HEK293 (cell line): ENCODE measurements at regions not wholly inside any gene's neighbourhood (a gene's known extent, or its start where the extent isn't known, plus 50 kb on each side); places are given as distances from the start of the nearest gene placed in this dataset.

Source experiments
- CTCF ChIA-PET: fragments of 350-600 bp; formaldehyde crosslinking; extraction: SDS; loops from one replicate; lab custom pipeline; 2021; ENCODE audit warnings: antibody characterized with exemption; lab: Yijun Ruan, JAX
- POLR2A ChIA-PET: fragments of 300-600 bp; formaldehyde crosslinking; extraction: SDS; loops from one replicate; lab custom pipeline; 2020; ENCODE audit warnings: antibody characterized with exemption, inconsistent platforms; lab: Yijun Ruan, JAX
- H3K27ac ChIP-seq: fragments of 200-500 bp; sonication (Bioruptor generic); 2 replicates; pipeline ENCODE4 v1.5.1; 2014; ENCODE audit warnings: low read depth, low read length, control low read depth, inconsistent platforms; ENCODE audit errors: extremely low read depth
- H3K36me3 ChIP-seq, 2 experiments: fragments of 200-500 bp in 1 of 2; sonication (Bioruptor generic) in 1 of 2; 1 replicate in 1 of 2; 2 replicates in 1 of 2; pipeline ENCODE4 v1.5.1; 2014 to 2017; ENCODE audit warnings: inconsistent platforms in 2 of 2, low read length in 2 of 2; ENCODE audit not compliant: control insufficient read depth in 2 of 2, insufficient read depth in 1 of 2
- H3K4me1 ChIP-seq: fragments of 200-500 bp; sonication (Bioruptor generic); 2 replicates; pipeline ENCODE4 v1.5.1; 2014; ENCODE audit warnings: mild to moderate bottlenecking, low read length, inconsistent platforms; ENCODE audit not compliant: control insufficient read depth, insufficient read depth
- H3K4me3 ChIP-seq: 2 replicates; pipeline ENCODE4 v1.5.1; 2011; ENCODE audit warnings: low read depth, mild to moderate bottlenecking, control low read depth, low read length, moderate library complexity
- H3K9me3 ChIP-seq: fragments of 200-500 bp; sonication (Bioruptor generic); 2 replicates; pipeline ENCODE4 v1.5.1; 2014; ENCODE audit warnings: low read depth, low read length, inconsistent platforms; ENCODE audit not compliant: control insufficient read depth, insufficient read depth
- IKZF3 ChIP-seq: fragments of 450-650 bp; IDR thresholded peaks from 2 replicates; pipeline ENCODE4 v1.5.0; 2018; ENCODE audit warnings: missing biosample characterization, mild to moderate bottlenecking, missing genetic modification characterization, moderate library complexity
- PRDM2 ChIP-seq: fragments of 450-650 bp; formaldehyde crosslinking; IDR thresholded peaks from 2 replicates; pipeline ENCODE4 v1.5.1; 2016; ENCODE audit warnings: missing biosample characterization, missing genetic modification characterization, borderline replicate concordance
- PRDM4 ChIP-seq: fragments of 450-650 bp; formaldehyde crosslinking; IDR thresholded peaks from 2 replicates; pipeline ENCODE4 v1.5.1; 2017; ENCODE audit warnings: missing biosample characterization, missing genetic modification characterization
- SETDB1 ChIP-seq: IDR thresholded peaks from one replicate; pipeline ENCODE4 v1.6.1; 2017; ENCODE audit warnings: mild to moderate bottlenecking, low read length, moderate library complexity, mixed read lengths; ENCODE audit not compliant: insufficient read length
- SP3 ChIP-seq: fragments of 450-650 bp; formaldehyde crosslinking; IDR thresholded peaks from 2 replicates; pipeline ENCODE4 v1.5.1; 2016; ENCODE audit warnings: missing biosample characterization, missing genetic modification characterization
- SP7 ChIP-seq: fragments of 450-650 bp; formaldehyde crosslinking; IDR thresholded peaks from 2 replicates; pipeline ENCODE4 v1.5.1; 2016; ENCODE audit warnings: missing biosample characterization, missing genetic modification characterization
- TSHZ1 ChIP-seq: fragments of 450-650 bp; formaldehyde crosslinking; IDR thresholded peaks from 2 replicates; pipeline ENCODE4 v1.5.1; 2016; ENCODE audit warnings: missing biosample characterization, missing genetic modification characterization, borderline replicate concordance
- YY2 ChIP-seq: fragments of 450-650 bp; formaldehyde crosslinking; IDR thresholded peaks from 2 replicates; pipeline ENCODE4 v1.5.1; 2016; ENCODE audit warnings: missing biosample characterization, missing genetic modification characterization
- ZNF138 ChIP-seq: fragments of 450-650 bp; formaldehyde crosslinking; IDR thresholded peaks from 2 replicates; pipeline ENCODE4 v1.5.1; 2016; ENCODE audit warnings: missing biosample characterization, missing genetic modification characterization, borderline replicate concordance
- ZNF248 ChIP-seq: fragments of 450-650 bp; formaldehyde crosslinking; IDR thresholded peaks from 2 replicates; pipeline ENCODE4 v1.5.1; 2017; ENCODE audit warnings: missing biosample characterization, missing genetic modification characterization
- ZNF280D ChIP-seq: fragments of 450-650 bp; formaldehyde crosslinking; IDR thresholded peaks from 2 replicates; pipeline ENCODE4 v1.5.1; 2016; ENCODE audit warnings: missing biosample characterization, missing genetic modification characterization
- ZNF404 ChIP-seq: fragments of 450-650 bp; formaldehyde crosslinking; IDR thresholded peaks from 2 replicates; pipeline ENCODE4 v1.5.1; 2017; ENCODE audit warnings: missing biosample characterization, missing genetic modification characterization
- ZNF426 ChIP-seq: fragments of 450-650 bp; formaldehyde crosslinking; IDR thresholded peaks from 2 replicates; pipeline ENCODE4 v1.5.1; 2017; ENCODE audit warnings: missing biosample characterization, missing genetic modification characterization, mild to moderate bottlenecking, inconsistent platforms, moderate library complexity
- ZNF549 ChIP-seq: fragments of 450-650 bp; IDR thresholded peaks from 2 replicates; pipeline ENCODE4 v1.5.1; 2018; ENCODE audit warnings: missing biosample characterization, missing genetic modification characterization, mild to moderate bottlenecking, inconsistent platforms, moderate library complexity
- ZNF596 ChIP-seq: fragments of 450-650 bp; IDR thresholded peaks from 2 replicates; pipeline ENCODE4 v1.5.0; 2018; ENCODE audit warnings: missing biosample characterization, mild to moderate bottlenecking, missing genetic modification characterization, moderate library complexity
- ZNF621 ChIP-seq: fragments of 450-650 bp; formaldehyde crosslinking; IDR thresholded peaks from 2 replicates; pipeline ENCODE4 v1.5.1; 2017; ENCODE audit warnings: missing biosample characterization, missing genetic modification characterization
- ZNF623 ChIP-seq: fragments of 450-650 bp; formaldehyde crosslinking; IDR thresholded peaks from 2 replicates; pipeline ENCODE4 v1.5.1; 2016; ENCODE audit warnings: missing biosample characterization, missing genetic modification characterization
- ZNF776 ChIP-seq: fragments of 450-650 bp; formaldehyde crosslinking; IDR thresholded peaks from 2 replicates; pipeline ENCODE4 v1.5.0; 2017; ENCODE audit warnings: missing biosample characterization, missing genetic modification characterization, borderline replicate concordance

- TF ChIP-seq ZNF596 (tag by site-specific recombination) (no peak), ZNF404 (tag by site-specific recombination) (no peak)
These were observed 249.4 kb downstream of the CRPPA start (continued) for GRCh38 chr7:16171928-16172327.

GRCh38 chr7:16170671-16171070 lies 250.7 kb downstream of the CRPPA start:
- Histone ChIP-seq H3K27ac (no peak overlapping the region), H3K36me3 (no peaks in the 10 kb centered on the region), H3K9me3 (no peaks in the 10 kb centered on the region), H3K4me3 (no peak overlapping the region), H3K4me1 (no peaks in the 10 kb centered on the region)
- ChIA-PET POLR2A (no interaction called here), CTCF (no interaction called here)
- TF ChIP-seq TSHZ1 (tag by site-specific recombination): no peak
- TF ChIP-seq ZNF280D (tag by site-specific recombination): no peak
- no peak for TF ChIP-seq ZNF621 (tag by site-specific recombination)
- no peak for TF ChIP-seq SP3 (tag by site-specific recombination)
- no peak for TF ChIP-seq ZNF623 (tag by site-specific recombination)
- no peak for TF ChIP-seq ZNF426 (tag by site-specific recombination)
- no peak for TF ChIP-seq SETDB1
- no peak for TF ChIP-seq IKZF3 (tag by site-specific recombination)
- no peak for TF ChIP-seq ZNF549 (tag by site-specific recombination)
- no peak for TF ChIP-seq ZNF776 (tag by site-specific recombination)
- TF ChIP-seq YY2 (tag by site-specific recombination): no peak

GRCh38 chr7:16169537-16169936 lies 251.8 kb downstream of the CRPPA start:
- Histone ChIP-seq H3K27ac (no peak overlapping the region), H3K4me1 (no peaks in the 10 kb centered on the region), H3K4me3 (no peak overlapping the region), H3K36me3 (no peaks in the 10 kb centered on the region), H3K9me3 (no peaks in the 10 kb centered on the region)
- ChIA-PET CTCF (interaction anchor here (0.5 to 0.6 kb wide), 2 partner anchors 286 to 548 kb away, joined by 3 read pairs; no protein-coding TSS in a partner anchor), POLR2A (no interaction called here)
- TF ChIP-seq SP7 (tag by site-specific recombination) (no peak), ZNF248 (tag by site-specific recombination) (no peak), ZNF138 (no peak), IKZF3 (tag by site-specific recombination) (no peak), PRDM2 (tag by site-specific recombination) (no peak), PRDM4 (tag by site-specific recombination) (no peak)
